K562 (cell line): ENCODE measurements at regions not wholly inside any gene's neighbourhood (a gene's known extent, or its start where the extent isn't known, plus 50 kb on each side); places are given as distances from the start of the nearest gene placed in this dataset.

Experiments
- ATAC-seq: fragments of 200-7000 bp; cut with Tn5 transposase; 3 replicates; pipeline ENCODE4 v1.9.1; 2020; ENCODE audit warnings: moderate library complexity
- BruUV-seq: library from RNA; stranded (reverse); fragments of 400-500 nt; replicated peaks from 2 replicates; lab custom pipeline; 2021; lab: Mats Ljungman, UMichigan
- CTCF ChIA-PET: fragments of 300-600 bp; formaldehyde crosslinking; extraction: SDS; loops from one replicate; lab custom pipeline; 2021; ENCODE audit warnings: low intra/inter-chr PET ratio; lab: Yijun Ruan, JAX
- POLR2A ChIA-PET: fragments of 300-600, 350-650 bp; sonication (Branson Sonifier 250); formaldehyde crosslinking; extraction: SDS; loops from one replicate; lab custom pipeline; 2021; ENCODE audit warnings: antibody characterized with exemption, inconsistent platforms; lab: Yijun Ruan, JAX
- DNase-seq, 4 experiments: peaks; one replicate each; pipeline versions ENCODE4 v3.0.0 to v3.0.0-alpha.2; 2011 to 2018; ENCODE audit warnings: low spot score in 3 of 4, mixed read lengths in 3 of 4; ENCODE audit errors: extremely low read depth in 1 of 4
- FAIRE-seq: peaks from 2 replicates; lab custom pipeline; 2011; peaks lifted over from hg19 to GRCh38; lab: Jason Lieb, UNC
- H2AFZ ChIP-seq: 2 replicates; pipeline ENCODE4 v1.6.0; 2011; ENCODE audit warnings: low read depth, low read length, control low read depth, inconsistent platforms
- H3K27ac ChIP-seq: fragments of 200-600 bp; 3 replicates; pipeline ENCODE4 v1.8.0; 2011; ENCODE audit warnings: low read depth, mild to moderate bottlenecking, control low read depth, inconsistent platforms, low read length, moderate library complexity, mixed read lengths; ENCODE audit errors: extremely low read depth
- H3K27me3 ChIP-seq, 2 experiments: fragments of 300-600 bp in 1 of 2; 2 replicates in 1 of 2; 3 replicates in 1 of 2; pipeline versions ENCODE4 v1.6.0 to v1.8.0; 2011; ENCODE audit warnings: inconsistent platforms in 2 of 2, low read length in 2 of 2, mild to moderate bottlenecking in 1 of 2, mixed read lengths in 1 of 2, moderate library complexity in 1 of 2; ENCODE audit not compliant: control insufficient read depth in 2 of 2, insufficient read depth in 2 of 2
- H3K36me3 ChIP-seq: fragments of 300-600 bp; 3 replicates; pipeline ENCODE4 v1.8.0; 2011; ENCODE audit warnings: mild to moderate bottlenecking, low read length, inconsistent platforms; ENCODE audit not compliant: control insufficient read depth, insufficient read depth
- H3K4me1 ChIP-seq, 2 experiments: fragments of 200-600 bp in 1 of 2; replicated peaks in 1 of 2; 2 replicates in 1 of 2; 3 replicates in 1 of 2; pipeline versions ENCODE4 v1.5.1 to v1.8.0; 2011; ENCODE audit warnings: inconsistent platforms in 2 of 2, low read length in 2 of 2, mild to moderate bottlenecking in 1 of 2, mixed read lengths in 1 of 2, moderate library complexity in 1 of 2; ENCODE audit not compliant: control insufficient read depth in 2 of 2, insufficient read depth in 2 of 2
- H3K4me2 ChIP-seq: 2 replicates; pipeline ENCODE4 v1.6.1; 2011; ENCODE audit warnings: low read length, control low read depth, inconsistent platforms, mixed read lengths; ENCODE audit not compliant: insufficient read depth
- H3K4me3 ChIP-seq: fragments of 200-600 bp; sonication (generic), shearing (Covaris generic); 2 replicates; pipeline ENCODE4 v1.5.1; 2016; ENCODE audit warnings: control low read depth, inconsistent platforms
- H3K79me2 ChIP-seq: fragments of 200-600 bp; 3 replicates; pipeline ENCODE4 v1.8.0; 2011; ENCODE audit warnings: low read length, inconsistent platforms; ENCODE audit not compliant: control insufficient read depth, insufficient read depth
- H3K9ac ChIP-seq, 2 experiments: 2 replicates each; pipeline versions ENCODE4 v1.6.0 to v1.6.1; 2011; ENCODE audit warnings: low read depth in 2 of 2, low read length in 2 of 2, control low read depth in 1 of 2, inconsistent platforms in 1 of 2, mild to moderate bottlenecking in 1 of 2, mixed read lengths in 1 of 2; ENCODE audit not compliant: insufficient read depth in 1 of 2
- H3K9me1 ChIP-seq: one replicate; pipeline ENCODE4 v1.6.0; 2011; ENCODE audit warnings: inconsistent platforms, mild to moderate bottlenecking, low read length, moderate library complexity; ENCODE audit not compliant: control insufficient read depth, insufficient read depth
- H3K9me3 ChIP-seq: replicated peaks from 2 replicates; pipeline ENCODE4 v1.5.1; 2011; ENCODE audit warnings: low read depth, low read length, inconsistent platforms; ENCODE audit not compliant: control insufficient read depth, insufficient read depth
- H4K20me1 ChIP-seq: replicated peaks from 2 replicates; pipeline ENCODE4 v1.6.1; 2011; ENCODE audit warnings: low read length, inconsistent platforms, mixed read lengths; ENCODE audit not compliant: control insufficient read depth, insufficient read depth
- HNRNPLL ChIP-seq: fragments of 200-400 bp; formaldehyde crosslinking; IDR thresholded peaks from 2 replicates; pipeline ENCODE4 v1.6.1; 2017; ENCODE audit warnings: low read length, low read depth, mild to moderate bottlenecking; ENCODE audit not compliant: poor library complexity, severe bottlenecking
- NONO ChIP-seq, 2 experiments: fragments of 200-400 bp in 1 of 2; fragments of 450-650 bp in 1 of 2; formaldehyde crosslinking in 1 of 2; IDR thresholded peaks; 2 replicates each; pipeline ENCODE4 v1.6.1; 2017; ENCODE audit warnings: low read depth in 2 of 2, mild to moderate bottlenecking in 2 of 2, moderate library complexity in 2 of 2, low read length in 1 of 2
- STAT5A ChIP-seq: IDR thresholded peaks from 2 replicates; pipeline ENCODE4 v1.6.1; 2012; ENCODE audit warnings: low read length, inconsistent platforms, borderline replicate concordance
- ZBTB34 ChIP-seq: fragments of 250-450 bp; sonication (Bioruptor Pico); IDR thresholded peaks from 2 replicates; pipeline ENCODE4 v1.8.0; 2021; ENCODE audit warnings: mild to moderate bottlenecking, moderate library complexity
- WGBS: fragments of 100-300 bp; shearing (Covaris generic); methylation state at CpG from one replicate; pipeline ENCODE4 v1.1.6; 2016; ENCODE audit warnings: low coverage, mixed read lengths; ENCODE audit not compliant: insufficient coverage; ENCODE audit errors: missing lambda C conversion rate; 5-methylcytosine and 5-hydroxymethylcytosine counted together
- in situ Hi-C: fragments of 300-500 bp; cut with MboI; formaldehyde crosslinking; loops from 4 replicates; pipeline ENCODE4 v1.15.0; 2018; ENCODE audit warnings: inconsistent platforms, mixed read lengths
- intact Hi-C: fragments of 100-400 bp; cut with micrococcal nuclease; formaldehyde crosslinking; loops from 2 replicates; pipeline ENCODE4 v1.14.2; 2022

GRCh38 chr6:44671333-44671732, 283.8 kb downstream of the CDC5L start (continued):
- TF ChIP-seq NONO (IDR thresholded peaks at IDR 0.05; ENCODE audit: low read depth in 2 of 2, low read length in 1 of 2), result no peak
- no peak for TF ChIP-seq STAT5A
- TF ChIP-seq, all 486 proteins: peak for 0

GRCh38 chr6:44672086-44672485, 284.6 kb downstream of the CDC5L start:
- H3K79me2 ChIP-seq, result no peaks in the 10 kb centered on the region
- H3K9ac ChIP-seq, result no peak overlapping the region
- no peak overlapping the region for H3K4me3 ChIP-seq
- H3K27ac ChIP-seq, result no peak overlapping the region
- H3K27me3 ChIP-seq, result peaks cover 0 to 42% of the 10 kb centered on the region in 2 experiments; a peak in 4 of 5 replicates
- no peaks in the 10 kb centered on the region for H3K9me3 ChIP-seq
- no peaks in the 10 kb centered on the region for H3K9me1 ChIP-seq
- ChIA-PET CTCF (no interaction called here), POLR2A (interaction anchor here (0.5 to 1.2 kb wide), 4 partner anchors 14 to 903 kb away, joined by 3 to 4 read pairs (median 4); no protein-coding TSS in a partner anchor)
- no peak overlapping the region for H3K4me2 ChIP-seq
- H3K4me1 ChIP-seq, result no peaks in the 10 kb centered on the region
- in situ Hi-C loops (no loop called here), intact Hi-C loops (no loop called here)
- H4K20me1 ChIP-seq, result no peaks in the 10 kb centered on the region
- TF ChIP-seq HNRNPLL, result no peak
- TF ChIP-seq ZBTB34, result no peak
- BruUV-seq, result no TSS peak
- DNase-seq (no peak), FAIRE-seq (no peak), ATAC-seq (no peak)
- H3K36me3 ChIP-seq, result no peaks in the 10 kb centered on the region
- 2% methylated on average over 3 of the region's 3 CpGs for WGBS
- no peak overlapping the region for H2AFZ ChIP-seq
